ENCODE measurements at regions not wholly inside any gene's neighbourhood (a gene's known extent, or its start where the extent isn't known, plus 50 kb on each side); places are given as distances from the start of the nearest gene placed in this dataset.

- ATAC-seq (no peak), DNase-seq (ENCODE audit: missing footprints) (no peak)
- intact Hi-C loops (cut with DNase I), result no loop called here
These were observed 117.7 kb downstream of the B3GNT2 start for GRCh38 chr2:62313449-62314227.

- no peak for DNase-seq (ENCODE audit: missing footprints)
- peak; percentile 27 for ATAC-seq
- intact Hi-C loops (cut with DNase I), result no loop called here
These were observed 113.7 kb downstream of the B3GNT2 start for GRCh38 chr2:62309465-62310091.

- intact Hi-C loops (cut with DNase I), result no loop called here
- ATAC-seq (no peak), DNase-seq (ENCODE audit: missing footprints) (no peak)
These were observed 113.2 kb downstream of the B3GNT2 start for GRCh38 chr2:62309081-62309464.

- intact Hi-C loops (cut with DNase I), result no loop called here
- ATAC-seq, result no peak
- DNase-seq (ENCODE audit: missing footprints), result no peak
These were observed 111.8 kb downstream of the B3GNT2 start for GRCh38 chr2:62307469-62308389.

- intact Hi-C loops (cut with DNase I), result no loop called here
- ATAC-seq (no peak), DNase-seq (ENCODE audit: missing footprints) (no peak)
These were observed 111.0 kb downstream of the B3GNT2 start for GRCh38 chr2:62306751-62307468.

- ATAC-seq (no peak), DNase-seq (ENCODE audit: missing footprints) (no peak)
- intact Hi-C loops (cut with DNase I), result no loop called here
These were observed 109.7 kb downstream of the B3GNT2 start for GRCh38 chr2:62305421-62306176.

GRCh38 chr2:62304429-62305417 is 108.8 kb downstream of the B3GNT2 start:
- DNase-seq (ENCODE audit: missing footprints) (peak; percentile 84), ATAC-seq (peak; percentile 56)
- intact Hi-C loops (cut with DNase I), result no loop called here

- DNase-seq (ENCODE audit: missing footprints), result no peak
- ATAC-seq, result no peak
- intact Hi-C loops (cut with DNase I), result no loop called here
These were observed 107.9 kb downstream of the B3GNT2 start for GRCh38 chr2:62303788-62304187.

- ATAC-seq (no peak), DNase-seq (ENCODE audit: missing footprints) (no peak)
- intact Hi-C loops (cut with DNase I), result no loop called here
These were observed 106.9 kb downstream of the B3GNT2 start for GRCh38 chr2:62302631-62303435.

- intact Hi-C loops (cut with DNase I), result no loop called here
- DNase-seq (ENCODE audit: missing footprints), result no peak
- no peak for ATAC-seq
These were observed 105.0 kb downstream of the B3GNT2 start for GRCh38 chr2:62300925-62301324.

- no peak for DNase-seq (ENCODE audit: missing footprints)
- ATAC-seq, result no peak
- intact Hi-C loops (cut with DNase I), result no loop called here
These were observed 101.7 kb downstream of the B3GNT2 start for GRCh38 chr2:62297624-62298010.

- DNase-seq (ENCODE audit: missing footprints), result no peak
These were observed 101.1 kb downstream of the B3GNT2 start for GRCh38 chr2:62296832-62297623.

GRCh38 chr2:62296034-62296831 is 100.3 kb downstream of the B3GNT2 start:
- DNase-seq (ENCODE audit: missing footprints) (no peak), ATAC-seq (no peak)
- intact Hi-C loops (cut with DNase I), result no loop called here

More at GRCh38 chr2:62296832-62297623, 101.1 kb downstream of the B3GNT2 start:
- intact Hi-C loops (cut with DNase I), result no loop called here
- no peak for ATAC-seq

- ATAC-seq, result peak; percentile 74
These were observed 97.8 kb downstream of the B3GNT2 start for GRCh38 chr2:62293490-62294271.

More at GRCh38 chr2:62293490-62294271, 97.8 kb downstream of the B3GNT2 start:
- intact Hi-C loops (cut with DNase I), result loop anchor here (2.0 kb wide), 1 partner anchor 97 kb away; the partner anchor contains the start of gene B3GNT2
- DNase-seq (ENCODE audit: missing footprints), result peak; percentile 78

All from Right ventricle myocardium inferior (tissue), 1 donor.